H1 (cell line): ENCODE measurements at regions not wholly inside any gene's neighbourhood (a gene's known extent, or its start where the extent isn't known, plus 50 kb on each side); places are given as distances from the start of the nearest gene placed in this dataset.

Source experiments
- CHD7 ChIP-seq: fragments of 300-600 bp; sonication (generic); IDR thresholded peaks from 2 replicates; pipeline ENCODE4 v1.7.1; 2012; ENCODE audit warnings: low read length, moderate library complexity, mild to moderate bottlenecking, inconsistent platforms; ENCODE audit not compliant: insufficient replicate concordance
- EGR1 ChIP-seq: IDR thresholded peaks from 2 replicates; pipeline ENCODE4 v1.6.1; 2011; ENCODE audit warnings: low read depth, low read length, borderline replicate concordance
- GABPA ChIP-seq: IDR thresholded peaks from 2 replicates; pipeline ENCODE4 v1.6.1; 2011; ENCODE audit warnings: mild to moderate bottlenecking, low read length, moderate library complexity, borderline replicate concordance; ENCODE audit not compliant: insufficient read depth
- JUN ChIP-seq: IDR thresholded peaks from 2 replicates; pipeline ENCODE4 v1.6.1; 2011; ENCODE audit warnings: low read depth, mild to moderate bottlenecking, improper control_type of control experiment, low read length
- RAD21 ChIP-seq, 2 experiments: IDR thresholded peaks in 1 of 2; conservative IDR thresholded peaks in 1 of 2; 2 replicates each; pipeline ENCODE4 v1.6.1; 2011; ENCODE audit warnings: low read depth in 2 of 2, low read length in 2 of 2, improper control_type of control experiment in 1 of 2, inconsistent platforms in 1 of 2, mild to moderate bottlenecking in 1 of 2, moderate library complexity in 1 of 2
- RFX5 ChIP-seq: IDR thresholded peaks from 2 replicates; pipeline ENCODE4 v1.6.1; 2011; ENCODE audit warnings: low read depth, low read length, improper control_type of control experiment, borderline replicate concordance
- SIN3A ChIP-seq, 2 experiments: IDR thresholded peaks in 1 of 2; conservative IDR thresholded peaks in 1 of 2; 2 replicates each; pipeline ENCODE4 v1.6.1; 2011 to 2012; ENCODE audit warnings: low read length in 2 of 2, improper control_type of control experiment in 1 of 2, low read depth in 1 of 2, mild to moderate bottlenecking in 1 of 2
- SP2 ChIP-seq: IDR thresholded peaks from 2 replicates; pipeline ENCODE4 v1.6.1; 2012; ENCODE audit warnings: mild to moderate bottlenecking, low read length, inconsistent platforms
- SUZ12 ChIP-seq: fragments of 200-600 bp; sonication (generic); IDR thresholded peaks from 2 replicates; pipeline ENCODE4 v1.6.1; 2012; ENCODE audit warnings: mild to moderate bottlenecking, inconsistent platforms, low read length, moderate library complexity, mixed read lengths

DNA sequence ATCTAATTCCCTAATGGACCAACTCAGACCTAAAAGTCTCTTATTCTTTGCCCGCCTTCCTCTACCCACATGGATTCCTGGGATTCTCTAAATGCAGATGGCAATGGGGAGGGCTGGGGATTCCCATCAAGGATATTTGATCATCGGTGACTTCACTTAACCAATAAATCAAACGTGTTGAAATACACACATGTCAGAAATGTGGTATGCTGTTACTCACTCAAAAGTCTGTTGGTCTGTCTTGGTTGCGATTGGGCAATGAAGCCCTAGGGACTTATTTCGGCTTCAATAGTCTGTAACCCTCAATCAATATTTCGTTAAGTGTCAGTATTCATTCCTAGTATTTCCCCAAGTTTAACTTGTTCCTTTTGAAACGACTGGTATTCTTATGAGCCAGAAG, 117.2 kb upstream of the DIO3 start (continued):
- TF ChIP-seq CHD7, result no peak
- TF ChIP-seq RAD21 (IDR thresholded peaks at IDR 0.05 in 1 of 2, conservative IDR thresholded peaks at IDR 0.05 in 1 of 2; ENCODE audit: low read depth in 2 of 2, low read length in 2 of 2), result no peak
- TF ChIP-seq SUZ12, result no peak
- no peak for TF ChIP-seq SP2
- TF ChIP-seq SIN3A (conservative IDR thresholded peaks at IDR 0.05 in 1 of 2, IDR thresholded peaks at IDR 0.05 in 1 of 2; ENCODE audit: low read depth in 1 of 2, low read length in 2 of 2), result no peak
- no peak for TF ChIP-seq GABPA
- no peak for TF ChIP-seq EGR1
- TF ChIP-seq RFX5, result no peak
- TF ChIP-seq JUN, result no peak
